ENCODE measurements at regions not wholly inside any gene's neighbourhood (a gene's known extent, or its start where the extent isn't known, plus 50 kb on each side); places are given as distances from the start of the nearest gene placed in this dataset.

GRCh38 chr9:31321686-31322085 lies 1062.8 kb upstream of the ACO1 start (continued):
- TF ChIP-seq POLR2AphosphoS5 (IDR thresholded peaks at IDR 0.05; ENCODE audit: low read depth, low read length) (no peak), NRF1 (IDR thresholded peaks at IDR 0.05; ENCODE audit: low read depth, low read length) (no peak), CHD7 (IDR thresholded peaks at IDR 0.05; ENCODE audit: insufficient replicate concordance, low read length) (no peak)
